Peyer's patch (tissue), 4 donors: ENCODE measurements at regions not wholly inside any gene's neighbourhood (a gene's known extent, or its start where the extent isn't known, plus 50 kb on each side); places are given as distances from the start of the nearest gene placed in this dataset.

ENCODE experiments used
- POLR2A ChIP-seq, 2 donors: fragments of 450-650 bp; IDR thresholded peaks; one replicate each; pipeline ENCODE4 v1.5.1; 2017; ENCODE audit warnings: antibody characterized with exemption in 2 of 2, mild to moderate bottlenecking in 2 of 2, moderate library complexity in 2 of 2
- TF ChIP-seq, protein P1 (sequence below), 6 experiments: fragments of 450-650 bp in 4 of 6; fragments of 200-600 bp in 2 of 6; sonication (generic) in 1 of 6; IDR thresholded peaks; one replicate each; pipeline ENCODE4 v1.5.1; 2017 to 2019; ENCODE audit warnings: antibody characterized with exemption in 6 of 6, mild to moderate bottlenecking in 3 of 6, moderate library complexity in 1 of 6

DNA sequence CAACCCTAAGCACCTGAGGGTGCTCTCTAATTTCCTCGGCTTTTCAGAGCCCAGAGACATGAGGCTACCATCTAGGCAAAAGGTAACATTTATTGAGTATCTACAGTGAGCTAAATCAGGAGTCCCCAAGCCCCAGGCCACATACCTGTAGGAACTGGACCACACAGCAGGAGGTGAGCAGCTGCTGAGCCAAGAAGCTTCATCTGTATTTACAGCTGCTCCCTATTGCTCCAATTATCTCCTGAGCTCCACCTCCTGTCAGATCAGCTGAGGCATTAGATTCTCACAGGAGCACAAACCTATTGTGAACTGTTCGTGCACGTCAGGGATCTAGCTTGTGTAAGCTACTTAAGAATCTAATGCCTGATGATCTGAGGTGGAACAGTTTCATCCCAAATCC is 70.2 kb downstream of the RND3 start:
- TF ChIP-seq, protein P1, sequence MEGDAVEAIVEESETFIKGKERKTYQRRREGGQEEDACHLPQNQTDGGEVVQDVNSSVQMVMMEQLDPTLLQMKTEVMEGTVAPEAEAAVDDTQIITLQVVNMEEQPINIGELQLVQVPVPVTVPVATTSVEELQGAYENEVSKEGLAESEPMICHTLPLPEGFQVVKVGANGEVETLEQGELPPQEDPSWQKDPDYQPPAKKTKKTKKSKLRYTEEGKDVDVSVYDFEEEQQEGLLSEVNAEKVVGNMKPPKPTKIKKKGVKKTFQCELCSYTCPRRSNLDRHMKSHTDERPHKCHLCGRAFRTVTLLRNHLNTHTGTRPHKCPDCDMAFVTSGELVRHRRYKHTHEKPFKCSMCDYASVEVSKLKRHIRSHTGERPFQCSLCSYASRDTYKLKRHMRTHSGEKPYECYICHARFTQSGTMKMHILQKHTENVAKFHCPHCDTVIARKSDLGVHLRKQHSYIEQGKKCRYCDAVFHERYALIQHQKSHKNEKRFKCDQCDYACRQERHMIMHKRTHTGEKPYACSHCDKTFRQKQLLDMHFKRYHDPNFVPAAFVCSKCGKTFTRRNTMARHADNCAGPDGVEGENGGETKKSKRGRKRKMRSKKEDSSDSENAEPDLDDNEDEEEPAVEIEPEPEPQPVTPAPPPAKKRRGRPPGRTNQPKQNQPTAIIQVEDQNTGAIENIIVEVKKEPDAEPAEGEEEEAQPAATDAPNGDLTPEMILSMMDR (IDR thresholded peaks at IDR 0.05) = no peak
- TF ChIP-seq POLR2A (IDR thresholded peaks at IDR 0.05) = no peak
